CD14-positive monocyte (primary cell): ENCODE measurements at regions not wholly inside any gene's neighbourhood (a gene's known extent, or its start where the extent isn't known, plus 50 kb on each side); places are given as distances from the start of the nearest gene placed in this dataset.

Source experiments
- DNase-seq, 3 donors: peaks; one replicate each; pipeline ENCODE4 v3.0.0-alpha.2; 2011 to 2022
- H2AFZ ChIP-seq: 2 replicates; pipeline ENCODE4 v1.6.0; 2012; ENCODE audit warnings: mild to moderate bottlenecking, low read depth, low read length, inconsistent platforms; ENCODE audit not compliant: insufficient read depth, poor library complexity, severe bottlenecking
- H3K27ac ChIP-seq, 2 donors: 1 replicate in 1 of 2; 2 replicates in 1 of 2; pipeline ENCODE4 v1.5.1; 2012 to 2013; ENCODE audit warnings: low read length in 2 of 2, control low read depth in 1 of 2, inconsistent platforms in 1 of 2, low read depth in 1 of 2, mild to moderate bottlenecking in 1 of 2
- H3K27me3 ChIP-seq, 2 donors: one replicate each; pipeline versions ENCODE4 v1.6.0 to v1.6.1; 2011 to 2013; ENCODE audit warnings: low read length in 2 of 2; ENCODE audit not compliant: control insufficient read depth in 2 of 2, insufficient read depth in 2 of 2
- H3K36me3 ChIP-seq, 2 donors: replicated peaks in 1 of 2; 1 replicate in 1 of 2; 2 replicates in 1 of 2; pipeline versions ENCODE4 v1.5.1 to v1.6.1; 2012 to 2013; ENCODE audit warnings: low read length in 2 of 2, control low read depth in 1 of 2, inconsistent platforms in 1 of 2, mild to moderate bottlenecking in 1 of 2; ENCODE audit not compliant: insufficient read depth in 2 of 2, control insufficient read depth in 1 of 2
- H3K4me1 ChIP-seq, 2 donors: 1 replicate in 1 of 2; 2 replicates in 1 of 2; pipeline versions ENCODE4 v1.5.1 to v1.6.1; 2012 to 2013; ENCODE audit warnings: low read length in 2 of 2, control low read depth in 1 of 2, inconsistent platforms in 1 of 2, mild to moderate bottlenecking in 1 of 2, moderate library complexity in 1 of 2; ENCODE audit not compliant: insufficient read depth in 2 of 2, control insufficient read depth in 1 of 2
- H3K4me2 ChIP-seq: replicated peaks from 2 replicates; pipeline ENCODE3; 2012; ENCODE audit warnings: low read length, moderate library complexity, mild to moderate bottlenecking; ENCODE audit not compliant: poor library complexity, severe bottlenecking; ENCODE audit errors: extremely low read depth
- H3K4me3 ChIP-seq, 3 experiments: fragments of 200-600 bp in 1 of 3; sonication (generic) in 1 of 3; replicated peaks in 1 of 3; 1 replicate in 2 of 3; 2 replicates in 1 of 3; pipeline ENCODE4 v1.5.1; 2011 to 2013; ENCODE audit warnings: low read length in 3 of 3, mild to moderate bottlenecking in 3 of 3, control low read depth in 2 of 3, low read depth in 2 of 3, inconsistent platforms in 1 of 3, moderate library complexity in 1 of 3
- H3K79me2 ChIP-seq: 2 replicates; pipeline ENCODE4 v1.6.0; 2012; ENCODE audit warnings: mild to moderate bottlenecking, control low read depth, inconsistent platforms, low read length, moderate library complexity; ENCODE audit not compliant: insufficient read depth
- H3K9ac ChIP-seq: 2 replicates; pipeline ENCODE4 v1.6.0; 2017; ENCODE audit warnings: low read length, mild to moderate bottlenecking; ENCODE audit not compliant: insufficient read depth, poor library complexity, severe bottlenecking
- H3K9me3 ChIP-seq, 2 donors: replicated peaks in 1 of 2; 1 replicate in 1 of 2; 2 replicates in 1 of 2; pipeline versions ENCODE4 v1.5.1 to v1.6.1; 2012 to 2013; ENCODE audit warnings: low read length in 2 of 2, control low read depth in 1 of 2; ENCODE audit not compliant: control insufficient read depth in 1 of 2, insufficient read depth in 1 of 2
- H4K20me1 ChIP-seq: 2 replicates; pipeline ENCODE4 v1.6.0; 2012; ENCODE audit warnings: mild to moderate bottlenecking, low read length, control low read depth, moderate library complexity; ENCODE audit not compliant: insufficient read depth
- H3K27ac Mint-ChIP-seq, 7 donors: one replicate each; pipeline ENCODE4 v1.8.0; 2020; ENCODE audit warnings: mild to moderate bottlenecking in 7 of 7, mixed read lengths in 7 of 7, moderate library complexity in 6 of 7, inconsistent platforms in 2 of 7
- H3K27me3 Mint-ChIP-seq, 3 donors: one replicate each; pipeline ENCODE4 v1.8.0; 2021 to 2022; ENCODE audit warnings: low read depth in 3 of 3, mild to moderate bottlenecking in 3 of 3, mixed read lengths in 3 of 3, moderate library complexity in 3 of 3, inconsistent platforms in 1 of 3
- H3K36me3 Mint-ChIP-seq, 2 donors: one replicate each; pipeline ENCODE4 v1.8.0; 2020; ENCODE audit warnings: mixed read lengths in 2 of 2, inconsistent platforms in 1 of 2, mild to moderate bottlenecking in 1 of 2
- H3K4me1 Mint-ChIP-seq: one replicate; pipeline ENCODE4 v1.8.0; 2020; ENCODE audit warnings: mild to moderate bottlenecking, mixed read lengths
- H3K4me3 Mint-ChIP-seq, 2 donors: one replicate each; pipeline ENCODE4 v1.8.0; 2020; ENCODE audit warnings: mild to moderate bottlenecking in 2 of 2, mixed read lengths in 2 of 2, moderate library complexity in 1 of 2
- H3K9me3 Mint-ChIP-seq, 7 donors: one replicate each; pipeline ENCODE4 v1.8.0; 2020 to 2022; ENCODE audit warnings: mixed read lengths in 7 of 7, mild to moderate bottlenecking in 6 of 7, moderate library complexity in 6 of 7, inconsistent platforms in 2 of 7
- CTCF ChIP-seq: fragments of 200-600 bp; IDR thresholded peaks from one replicate; pipeline ENCODE4 v1.8.0; 2022; ENCODE audit warnings: antibody characterized with exemption, mild to moderate bottlenecking
- WGBS: methylation state at CpG from one replicate; pipeline ENCODE4 v1.1.5; 2013; ENCODE audit warnings: missing lambda C conversion rate; ENCODE audit not compliant: insufficient coverage; 5-methylcytosine and 5-hydroxymethylcytosine counted together
- intact Hi-C, 2 donors: fragments of 100-400 bp; cut with micrococcal nuclease; formaldehyde crosslinking; loops; one replicate each; pipeline versions ENCODE4 v1.15.0 to v1.15.1; 2023

GRCh38 chr16:17643935-17644334 lies 173.2 kb upstream of the XYLT1 start:
- H3K4me1 Mint-ChIP-seq = no peaks in the 10 kb centered on the region
- H3K4me2 ChIP-seq = no peak overlapping the region
- H3K27me3 ChIP-seq = no peaks in the 10 kb centered on the region
- H3K9ac ChIP-seq = no peak overlapping the region
- H4K20me1 ChIP-seq = no peaks in the 10 kb centered on the region
- H3K27me3 Mint-ChIP-seq = peaks cover 0 to 4% (median 4%) of the 10 kb centered on the region in 3 donors
- TF ChIP-seq CTCF = no peak
- H3K4me3 ChIP-seq = no peak overlapping the region
- H3K27ac ChIP-seq = no peak overlapping the region
- H2AFZ ChIP-seq = no peak overlapping the region
- no peak for DNase-seq
- no peaks in the 10 kb centered on the region for H3K36me3 Mint-ChIP-seq
- H3K4me3 Mint-ChIP-seq = no peak overlapping the region
- no peaks in the 10 kb centered on the region for H3K79me2 ChIP-seq
- no peaks in the 10 kb centered on the region for H3K36me3 ChIP-seq
- intact Hi-C loops = no loop called here
- no peaks in the 10 kb centered on the region for H3K9me3 ChIP-seq
- H3K4me1 ChIP-seq = no peaks in the 10 kb centered on the region
- WGBS = 100% methylated on average over 1 of the region's 2 CpGs
- peaks cover 0 to 6% (median 2%) of the 10 kb centered on the region in 7 donors for H3K9me3 Mint-ChIP-seq
- no peak overlapping the region for H3K27ac Mint-ChIP-seq

GRCh38 chr16:17641990-17642389 lies 171.2 kb upstream of the XYLT1 start:
- intact Hi-C loops = no loop called here
- H3K36me3 ChIP-seq = no peaks in the 10 kb centered on the region
- no peak overlapping the region for H3K27ac Mint-ChIP-seq
- WGBS = 100% methylated on average over 1 of the region's 2 CpGs
- no peak overlapping the region for H3K4me3 Mint-ChIP-seq
- no peaks in the 10 kb centered on the region for H3K4me1 Mint-ChIP-seq
- no peak overlapping the region for H3K4me2 ChIP-seq
- H3K27ac ChIP-seq = no peak overlapping the region
- H2AFZ ChIP-seq = no peak overlapping the region
- no peak overlapping the region for H3K9ac ChIP-seq
- DNase-seq = no peak
- H3K27me3 ChIP-seq = no peaks in the 10 kb centered on the region
- H3K36me3 Mint-ChIP-seq = no peaks in the 10 kb centered on the region
- H3K4me1 ChIP-seq = no peaks in the 10 kb centered on the region
- no peak overlapping the region for H3K4me3 ChIP-seq
- peaks cover 0 to 4% (median 3%) of the 10 kb centered on the region in 3 donors for H3K27me3 Mint-ChIP-seq
- H3K79me2 ChIP-seq = no peaks in the 10 kb centered on the region
- peaks cover 0 to 8% (median 2%) of the 10 kb centered on the region in 7 donors for H3K9me3 Mint-ChIP-seq
- no peaks in the 10 kb centered on the region for H4K20me1 ChIP-seq
- H3K9me3 ChIP-seq = no peaks in the 10 kb centered on the region
- no peak for TF ChIP-seq CTCF
